Spleen (tissue), 11 donors: ENCODE measurements at regions not wholly inside any gene's neighbourhood (a gene's known extent, or its start where the extent isn't known, plus 50 kb on each side); places are given as distances from the start of the nearest gene placed in this dataset.

ENCODE experiments used
- DNase-seq: peaks from one replicate; pipeline ENCODE4 v3.0.0-alpha.2; 2020
- H3K27ac ChIP-seq, 8 donors: fragments of 200-600 bp; sonication (generic) in 7 of 8; 1 replicate in 4 of 8; 2 replicates in 4 of 8; pipeline versions ENCODE4 v1.5.0 to v1.8.0; 2016 to 2021; ENCODE audit warnings: inconsistent platforms in 4 of 8, mild to moderate bottlenecking in 4 of 8, moderate library complexity in 1 of 8
- H3K27me3 ChIP-seq, 7 donors: fragments of 200-600 bp; sonication (generic) in 6 of 7; replicated peaks in 1 of 7; 1 replicate in 4 of 7; 2 replicates in 3 of 7; pipeline versions ENCODE4 v1.5.0 to v1.8.0; 2016 to 2021; ENCODE audit warnings: inconsistent platforms in 3 of 7, mild to moderate bottlenecking in 1 of 7
- H3K36me3 ChIP-seq, 6 donors: fragments of 200-600 bp; sonication (generic) in 5 of 6; 1 replicate in 4 of 6; 2 replicates in 2 of 6; pipeline versions ENCODE4 v1.5.0 to v1.8.0; 2016 to 2021; ENCODE audit warnings: inconsistent platforms in 2 of 6
- H3K4me1 ChIP-seq, 6 donors: fragments of 200-600 bp; sonication (generic) in 5 of 6; 1 replicate in 3 of 6; 2 replicates in 3 of 6; pipeline versions ENCODE4 v1.5.0 to v1.8.0; 2016 to 2021; ENCODE audit warnings: inconsistent platforms in 3 of 6
- H3K4me3 ChIP-seq, 8 donors: fragments of 200-600 bp; sonication (generic) in 7 of 8; 1 replicate in 4 of 8; 2 replicates in 4 of 8; pipeline versions ENCODE4 v1.5.0 to v1.8.0; 2016 to 2021; ENCODE audit warnings: inconsistent platforms in 4 of 8, mild to moderate bottlenecking in 4 of 8, moderate library complexity in 2 of 8
- H3K9me3 ChIP-seq, 8 donors: fragments of 200-600 bp; sonication (generic) in 7 of 8; 1 replicate in 4 of 8; 2 replicates in 4 of 8; pipeline versions ENCODE4 v1.5.0 to v1.8.0; 2016 to 2021; ENCODE audit warnings: inconsistent platforms in 4 of 8
- POLR2A ChIP-seq, 3 donors: fragments of 450-650 bp; IDR thresholded peaks; one replicate each; pipeline ENCODE4 v1.5.1; 2017; ENCODE audit warnings: antibody characterized with exemption in 3 of 3, mild to moderate bottlenecking in 1 of 3
- POLR2AphosphoS5 ChIP-seq, 3 donors: sonication (generic); formaldehyde crosslinking; IDR thresholded peaks; one replicate each; pipeline ENCODE4 v1.5.1; 2017; ENCODE audit warnings: antibody characterized with exemption in 3 of 3
- WGBS, 5 donors: extraction: QIAGEN DNeasy Blood & Tissue Kit in 3 of 5; methylation state at CpG; one replicate each; pipeline versions ENCODE4 v1.1.5 to v1.1.7; 2013 to 2018; 5-methylcytosine and 5-hydroxymethylcytosine counted together
- intact Hi-C: fragments of 100-400 bp; cut with DNase I; formaldehyde crosslinking; loops from one replicate; pipeline ENCODE4 v1.15.0; 2023; ENCODE audit warnings: low total_unique reads
- TF ChIP-seq, protein P1 (sequence below), 11 experiments: fragments of 200-600 bp in 7 of 11; fragments of 450-650 bp in 4 of 11; sonication (generic) in 4 of 11; IDR thresholded peaks in 8 of 11; conservative IDR thresholded peaks in 3 of 11; 1 replicate in 7 of 11; 2 replicates in 4 of 11; pipeline versions ENCODE4 v1.4.0 to v1.8.0; 2016 to 2021; ENCODE audit warnings: antibody characterized with exemption in 11 of 11, inconsistent platforms in 4 of 11, mild to moderate bottlenecking in 1 of 11
- donor health status: healthy with polysubstance abuse.
- donor health status: DM: no; HTN: no; CAD: no; lungs with moderate emphysema.
- donor health status: DM: no; HTN: no; CAD: no.
- donor health status: Bipolar disorder and iron deficiency.
- donor health status: healthy.
- donor health status: DM: no; HTN: no; CAD: no.
- donor health status: DM: yes; HTN: yes; CAD: no.

DNA sequence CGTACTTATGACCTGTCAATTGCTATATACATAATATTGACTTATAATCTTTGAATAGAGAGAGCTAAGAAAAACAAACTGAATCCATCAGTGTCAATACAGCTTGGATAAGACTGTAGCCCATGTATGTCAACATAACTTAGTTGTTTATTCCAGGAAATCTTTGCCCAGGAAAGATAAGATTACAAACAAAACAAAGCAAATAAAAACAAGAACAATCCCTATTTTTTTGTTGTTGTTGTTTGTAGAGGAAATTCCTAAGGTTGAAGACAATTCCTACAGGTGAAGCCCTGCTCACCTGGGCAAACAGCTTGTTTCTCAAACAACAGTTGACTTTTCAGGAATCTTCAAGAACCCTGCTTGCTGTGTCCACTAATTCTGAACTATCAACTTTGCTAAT, 76.0 kb downstream of the HYCC1 start:
- no peak for DNase-seq
- TF ChIP-seq, protein P1, sequence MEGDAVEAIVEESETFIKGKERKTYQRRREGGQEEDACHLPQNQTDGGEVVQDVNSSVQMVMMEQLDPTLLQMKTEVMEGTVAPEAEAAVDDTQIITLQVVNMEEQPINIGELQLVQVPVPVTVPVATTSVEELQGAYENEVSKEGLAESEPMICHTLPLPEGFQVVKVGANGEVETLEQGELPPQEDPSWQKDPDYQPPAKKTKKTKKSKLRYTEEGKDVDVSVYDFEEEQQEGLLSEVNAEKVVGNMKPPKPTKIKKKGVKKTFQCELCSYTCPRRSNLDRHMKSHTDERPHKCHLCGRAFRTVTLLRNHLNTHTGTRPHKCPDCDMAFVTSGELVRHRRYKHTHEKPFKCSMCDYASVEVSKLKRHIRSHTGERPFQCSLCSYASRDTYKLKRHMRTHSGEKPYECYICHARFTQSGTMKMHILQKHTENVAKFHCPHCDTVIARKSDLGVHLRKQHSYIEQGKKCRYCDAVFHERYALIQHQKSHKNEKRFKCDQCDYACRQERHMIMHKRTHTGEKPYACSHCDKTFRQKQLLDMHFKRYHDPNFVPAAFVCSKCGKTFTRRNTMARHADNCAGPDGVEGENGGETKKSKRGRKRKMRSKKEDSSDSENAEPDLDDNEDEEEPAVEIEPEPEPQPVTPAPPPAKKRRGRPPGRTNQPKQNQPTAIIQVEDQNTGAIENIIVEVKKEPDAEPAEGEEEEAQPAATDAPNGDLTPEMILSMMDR (IDR thresholded peaks at IDR 0.05 in 8 of 11, conservative IDR thresholded peaks at IDR 0.05 in 3 of 11) = no peak
- no peak for TF ChIP-seq POLR2A (IDR thresholded peaks at IDR 0.05)
- TF ChIP-seq POLR2AphosphoS5 (IDR thresholded peaks at IDR 0.05) = no peak
- Histone ChIP-seq H3K36me3 (peaks cover 0 to 11% (median 0%) of the 10 kb centered on the region in 6 donors), H3K9me3 (no peaks in the 10 kb centered on the region), H3K27ac (no peak overlapping the region), H3K27me3 (no peaks in the 10 kb centered on the region), H3K4me3 (no peak overlapping the region), H3K4me1 (no peaks in the 10 kb centered on the region)
- 83 to 89% (median 87%) methylated on average over 1 of the region's 1 CpG for WGBS, 5 donors
- intact Hi-C loops = no loop called here

DNA sequence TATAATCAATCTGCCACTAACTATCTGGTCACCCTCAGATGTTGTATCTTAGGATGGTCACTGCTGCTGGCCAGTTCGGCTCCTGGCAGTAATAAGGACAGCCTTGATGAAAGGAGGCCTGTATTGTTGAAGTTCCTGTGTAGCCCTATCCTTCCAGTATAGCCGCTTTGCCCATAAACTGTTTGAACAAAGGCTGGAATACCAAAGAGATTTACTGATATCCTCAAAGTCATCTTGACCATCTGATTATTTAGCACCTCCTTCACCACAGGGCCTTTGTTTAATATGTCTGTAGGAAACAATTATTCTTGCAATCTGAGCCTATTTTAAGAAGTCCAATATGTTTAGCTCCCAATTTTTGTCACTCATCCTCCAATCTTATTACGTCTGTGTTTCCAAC, 77.7 kb downstream of the HYCC1 start:
- Histone ChIP-seq H3K27ac (no peak overlapping the region), H3K27me3 (no peaks in the 10 kb centered on the region), H3K9me3 (peaks cover 0 to under 1% (median 0%) of the 10 kb centered on the region in 8 donors), H3K4me1 (no peaks in the 10 kb centered on the region), H3K36me3 (peaks cover 0 to 11% (median 0%) of the 10 kb centered on the region in 6 donors), H3K4me3 (no peak overlapping the region)
- intact Hi-C loops = no loop called here
- no peak for DNase-seq
- WGBS, 5 donors = 88 to 99% (median 95%) methylated on average over 3 of the region's 3 CpGs
- TF ChIP-seq, protein P1 (IDR thresholded peaks at IDR 0.05 in 8 of 11, conservative IDR thresholded peaks at IDR 0.05 in 3 of 11) = no peak
- TF ChIP-seq POLR2AphosphoS5 (IDR thresholded peaks at IDR 0.05) (no peak), POLR2A (IDR thresholded peaks at IDR 0.05) (no peak)

DNA sequence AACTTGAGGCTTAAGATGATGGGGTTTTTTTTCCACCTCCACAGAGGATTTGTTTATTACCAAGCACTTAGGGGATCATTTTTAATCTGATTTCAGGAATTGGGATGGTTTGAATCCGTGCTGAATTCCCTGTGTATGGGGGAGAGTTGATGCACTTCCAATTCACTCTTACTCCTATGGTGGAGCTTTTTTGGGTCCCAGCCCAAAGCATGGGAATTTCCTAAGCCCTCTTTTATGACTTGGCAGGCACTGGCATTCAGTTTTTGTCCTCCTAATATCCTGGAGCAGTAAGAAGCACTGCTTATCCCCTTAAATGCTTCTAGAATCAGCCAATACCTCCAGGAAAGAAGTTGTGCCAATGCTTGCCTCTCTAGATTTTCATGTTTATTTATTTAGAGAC, 78.7 kb downstream of the HYCC1 start:
- Histone ChIP-seq H3K27me3 (no peaks in the 10 kb centered on the region), H3K4me1 (no peaks in the 10 kb centered on the region), H3K27ac (no peak overlapping the region), H3K4me3 (no peak overlapping the region), H3K36me3 (peaks cover 0 to 2% (median 0%) of the 10 kb centered on the region in 6 donors), H3K9me3 (peaks cover 0 to 10% (median 3%) of the 10 kb centered on the region in 8 donors)
- 0 to 42% (median 12%) methylated on average over 1 of the region's 1 CpG for WGBS, 5 donors
- TF ChIP-seq POLR2A (IDR thresholded peaks at IDR 0.05) (no peak), POLR2AphosphoS5 (IDR thresholded peaks at IDR 0.05) (no peak)
- TF ChIP-seq, protein P1 (IDR thresholded peaks at IDR 0.05 in 8 of 11, conservative IDR thresholded peaks at IDR 0.05 in 3 of 11) = no peak
- intact Hi-C loops = no loop called here
- DNase-seq = no peak

DNA sequence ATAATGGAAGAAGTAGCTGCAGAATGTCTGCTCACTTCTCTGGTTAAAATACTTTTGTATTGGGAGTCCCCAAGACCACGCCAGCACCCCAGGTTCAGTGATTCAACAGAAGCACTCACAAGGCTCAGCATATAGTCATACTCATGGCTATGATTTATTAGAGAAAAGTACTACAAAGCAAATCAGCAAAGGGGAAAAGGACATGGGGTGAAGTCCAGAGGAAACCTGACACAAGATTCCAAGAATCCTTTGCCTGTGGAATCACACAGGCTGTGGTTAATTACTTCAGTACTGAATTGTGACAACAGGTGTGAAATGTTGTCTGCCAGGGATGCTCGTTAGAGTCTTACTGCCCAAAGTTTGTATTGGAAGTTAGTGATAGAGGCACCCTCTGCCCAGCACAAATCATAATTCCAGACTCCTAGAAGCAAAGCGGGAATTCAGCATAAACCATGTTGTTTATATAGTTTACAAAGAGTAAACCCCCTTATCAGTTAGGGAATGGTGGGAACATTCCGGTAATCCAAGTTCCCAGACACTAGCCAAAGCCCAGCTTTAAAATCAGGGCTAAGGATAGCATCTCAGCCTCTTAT, 79.4 kb downstream of the HYCC1 start:
- Histone ChIP-seq H3K27me3 (no peaks in the 10 kb centered on the region), H3K27ac (peak overlapping the region in 2 of 8 donors; percentile 7 to 17), H3K9me3 (peaks cover 0 to 11% (median 3%) of the 10 kb centered on the region in 8 donors), H3K4me1 (no peaks in the 10 kb centered on the region), H3K4me3 (no peak overlapping the region), H3K36me3 (no peaks in the 10 kb centered on the region)
- 59 to 69% (median 67%) methylated on average over 4 of the region's 4 CpGs for WGBS, 5 donors
- TF ChIP-seq, protein P1 (IDR thresholded peaks at IDR 0.05 in 8 of 11, conservative IDR thresholded peaks at IDR 0.05 in 3 of 11) = no peak
- TF ChIP-seq POLR2AphosphoS5 (IDR thresholded peaks at IDR 0.05) (no peak), POLR2A (IDR thresholded peaks at IDR 0.05) (no peak)
- intact Hi-C loops = no loop called here
- no peak for DNase-seq
